AML-193 (cell line): ENCODE measurements at regions not wholly inside any gene's neighbourhood (a gene's known extent, or its start where the extent isn't known, plus 50 kb on each side); places are given as distances from the start of the nearest gene placed in this dataset.
"Not testable (repeated sequence)": the region's sequence is repeated elsewhere in the genome, so short reads cannot be mapped to it uniquely, and the experiment has no call there.

Experiments
- DNase-seq, 2 experiments: peaks; one replicate each; lab custom pipeline; 2025; lab: John Stamatoyannopoulos, UW

- not testable (repeated sequence) for DNase-seq
Measured at GRCh38 chr2:54031288-54031687, 60.5 kb upstream of the PSME4 start.

DNA sequence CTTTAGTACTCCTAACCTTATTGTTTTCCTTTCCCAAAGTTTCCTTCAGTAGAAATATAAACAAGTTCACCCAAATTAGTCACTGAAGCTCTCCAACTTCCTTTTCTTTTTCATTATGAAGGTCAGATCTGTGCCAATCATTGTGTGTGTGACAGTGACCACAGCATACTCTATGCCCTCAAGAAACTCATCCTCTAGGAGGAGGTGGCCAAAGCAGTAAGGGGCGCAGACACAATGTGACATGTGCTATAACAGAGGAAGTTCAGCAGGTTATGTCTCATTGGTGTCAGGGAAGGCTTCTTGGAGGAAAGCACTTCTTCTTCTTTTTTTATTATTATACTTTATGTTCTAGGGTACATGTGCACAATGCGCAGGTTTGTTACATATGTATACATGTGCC is 60.0 kb upstream of the PSME4 start:
- DNase-seq = no peak

- no peak for DNase-seq
Measured at GRCh38 chr2:54030396-54030741, 59.6 kb upstream of the PSME4 start.

GRCh38 chr2:54029721-54030395 is 59.1 kb upstream of the PSME4 start:
- no peak for DNase-seq

DNA sequence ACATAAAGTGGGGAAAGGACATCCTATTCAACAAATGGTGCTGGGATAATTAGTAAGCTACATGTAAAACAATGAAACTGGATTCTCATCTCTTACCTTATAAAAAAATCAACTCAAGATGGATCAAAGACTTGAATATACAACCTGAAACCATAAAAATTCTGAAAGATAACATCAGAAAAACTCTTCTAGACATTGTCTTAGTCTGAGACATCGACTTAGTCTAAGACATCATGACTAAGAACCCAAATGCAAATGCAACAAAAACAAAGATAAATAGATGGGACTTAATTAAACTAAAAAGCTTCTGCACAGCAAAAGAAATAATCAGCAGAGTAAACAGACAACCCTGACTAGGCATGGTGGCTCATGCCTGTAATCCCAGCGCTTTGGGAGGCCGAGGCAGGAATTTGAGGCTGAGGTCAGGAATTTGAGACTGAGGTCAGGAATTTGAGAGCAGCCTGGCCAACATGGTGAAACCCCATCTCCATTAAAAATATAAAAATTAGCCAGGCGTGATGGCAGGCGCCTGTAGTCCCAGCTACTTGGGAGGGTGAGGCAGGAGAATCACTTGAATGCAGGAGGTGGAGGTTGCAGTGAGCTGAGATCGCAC is 54.8 kb upstream of the PSME4 start:
- DNase-seq = not testable (repeated sequence)

GRCh38 chr2:54024576-54024975 is 53.8 kb upstream of the PSME4 start:
- DNase-seq = no peak

- DNase-seq = no peak
Measured at GRCh38 chr2:54021702-54022101, 50.9 kb upstream of the PSME4 start.

DNA sequence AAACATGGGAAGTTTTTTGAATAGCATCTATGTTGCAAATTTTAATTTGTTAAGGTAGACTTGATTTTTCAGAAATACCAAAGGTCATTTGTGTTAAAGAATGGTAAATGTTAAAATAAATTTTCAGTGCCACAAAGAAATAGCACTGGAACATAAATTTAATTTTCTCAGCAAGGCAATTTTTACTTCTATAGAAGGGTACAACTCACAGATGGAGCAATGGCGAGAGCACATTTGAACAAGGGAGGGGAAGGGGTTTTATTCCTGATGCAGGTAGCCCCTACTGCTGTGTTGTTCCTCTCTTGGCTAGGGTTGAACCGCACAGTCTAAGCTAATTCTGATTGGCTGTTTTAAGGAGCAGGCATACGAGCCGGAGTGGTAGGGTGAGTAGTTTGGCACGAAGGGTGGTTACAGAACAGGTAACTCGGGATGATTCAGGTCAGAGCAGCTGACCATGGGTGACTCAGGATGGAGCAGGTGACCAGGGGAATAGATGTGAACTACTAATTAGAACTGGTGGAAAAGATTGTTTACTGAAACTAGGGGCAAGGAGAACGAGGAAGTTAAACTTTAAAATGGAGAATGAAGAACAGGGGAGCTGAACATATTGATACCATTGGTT is 50.1 kb upstream of the PSME4 start:
- DNase-seq = no peak
